Middle frontal gyrus (tissue), 1 donor: ENCODE measurements at regions not wholly inside any gene's neighbourhood (a gene's known extent, or its start where the extent isn't known, plus 50 kb on each side); places are given as distances from the start of the nearest gene placed in this dataset.

Experiments used
- DNase-seq: peaks from one replicate; pipeline ENCODE4 v3.0.0-alpha.2; 2015; ENCODE audit warnings: low spot score; ENCODE audit errors: extremely low spot score

- no peak for DNase-seq
Measured at GRCh38 chrX:39899059-39899458, 198.7 kb downstream of the BCOR start.

- no peak for DNase-seq
Measured at GRCh38 chrX:39899856-39900776, 197.6 kb downstream of the BCOR start.

- no peak for DNase-seq
Measured at GRCh38 chrX:39900777-39901170, 197.0 kb downstream of the BCOR start.

- no peak for DNase-seq
Measured at GRCh38 chrX:39903343-39903742, 194.4 kb downstream of the BCOR start.

- no peak for DNase-seq
Measured at GRCh38 chrX:39903937-39904336, 193.8 kb downstream of the BCOR start.

- no peak for DNase-seq
Measured at GRCh38 chrX:39904816-39905537, 192.8 kb downstream of the BCOR start.

- no peak for DNase-seq
Measured at GRCh38 chrX:39905538-39905891, 192.2 kb downstream of the BCOR start.

GRCh38 chrX:39905946-39906345, 191.8 kb downstream of the BCOR start:
- no peak for DNase-seq

GRCh38 chrX:39907964-39908661, 189.6 kb downstream of the BCOR start:
- DNase-seq: no peak

- DNase-seq: no peak
Measured at GRCh38 chrX:39909996-39910395, 187.8 kb downstream of the BCOR start.

GRCh38 chrX:39910651-39911050, 187.1 kb downstream of the BCOR start:
- no peak for DNase-seq

GRCh38 chrX:39911278-39911897, 186.4 kb downstream of the BCOR start:
- no peak for DNase-seq

- DNase-seq: no peak
Measured at GRCh38 chrX:39912126-39912525, 185.6 kb downstream of the BCOR start.

GRCh38 chrX:39915081-39915480, 182.7 kb downstream of the BCOR start:
- no peak for DNase-seq

GRCh38 chrX:39915596-39915995, 182.2 kb downstream of the BCOR start:
- DNase-seq: no peak

GRCh38 chrX:39921838-39922237, 175.9 kb downstream of the BCOR start:
- no peak for DNase-seq

- DNase-seq: no peak
Measured at GRCh38 chrX:39922488-39922887, 175.3 kb downstream of the BCOR start.

GRCh38 chrX:39922926-39923325, 174.8 kb downstream of the BCOR start:
- no peak for DNase-seq

GRCh38 chrX:39927380-39927779, 170.4 kb downstream of the BCOR start:
- DNase-seq: no peak

GRCh38 chrX:39928704-39929378, 168.9 kb downstream of the BCOR start:
- no peak for DNase-seq
